GM12865 (cell line): ENCODE measurements at regions not wholly inside any gene's neighbourhood (a gene's known extent, or its start where the extent isn't known, plus 50 kb on each side); places are given as distances from the start of the nearest gene placed in this dataset.
A peak's percentile ranks its signal among the peaks of the same experiment; 100 is the strongest.

ENCODE experiments used
- DNase-seq: peaks from one replicate; pipeline ENCODE4 v3.0.0; 2010; ENCODE audit warnings: low read depth
- H3K4me3 ChIP-seq: 2 replicates; pipeline ENCODE4 v1.5.1; 2011; ENCODE audit warnings: mild to moderate bottlenecking, low read depth, low read length, control low read depth
- TF ChIP-seq, protein P1 (sequence below): IDR thresholded peaks from 2 replicates; pipeline ENCODE4 v1.5.1; 2011; ENCODE audit warnings: low read length, control low read depth, low read depth, inconsistent platforms; ENCODE audit not compliant: insufficient read depth; ENCODE audit errors: missing control alignments

GRCh38 chr4:149279776-149280175 is 535.9 kb downstream of the IQCM start:
- no peak for DNase-seq
- H3K4me3 ChIP-seq = no peak overlapping the region
- TF ChIP-seq, protein P1, sequence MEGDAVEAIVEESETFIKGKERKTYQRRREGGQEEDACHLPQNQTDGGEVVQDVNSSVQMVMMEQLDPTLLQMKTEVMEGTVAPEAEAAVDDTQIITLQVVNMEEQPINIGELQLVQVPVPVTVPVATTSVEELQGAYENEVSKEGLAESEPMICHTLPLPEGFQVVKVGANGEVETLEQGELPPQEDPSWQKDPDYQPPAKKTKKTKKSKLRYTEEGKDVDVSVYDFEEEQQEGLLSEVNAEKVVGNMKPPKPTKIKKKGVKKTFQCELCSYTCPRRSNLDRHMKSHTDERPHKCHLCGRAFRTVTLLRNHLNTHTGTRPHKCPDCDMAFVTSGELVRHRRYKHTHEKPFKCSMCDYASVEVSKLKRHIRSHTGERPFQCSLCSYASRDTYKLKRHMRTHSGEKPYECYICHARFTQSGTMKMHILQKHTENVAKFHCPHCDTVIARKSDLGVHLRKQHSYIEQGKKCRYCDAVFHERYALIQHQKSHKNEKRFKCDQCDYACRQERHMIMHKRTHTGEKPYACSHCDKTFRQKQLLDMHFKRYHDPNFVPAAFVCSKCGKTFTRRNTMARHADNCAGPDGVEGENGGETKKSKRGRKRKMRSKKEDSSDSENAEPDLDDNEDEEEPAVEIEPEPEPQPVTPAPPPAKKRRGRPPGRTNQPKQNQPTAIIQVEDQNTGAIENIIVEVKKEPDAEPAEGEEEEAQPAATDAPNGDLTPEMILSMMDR = no peak

DNA sequence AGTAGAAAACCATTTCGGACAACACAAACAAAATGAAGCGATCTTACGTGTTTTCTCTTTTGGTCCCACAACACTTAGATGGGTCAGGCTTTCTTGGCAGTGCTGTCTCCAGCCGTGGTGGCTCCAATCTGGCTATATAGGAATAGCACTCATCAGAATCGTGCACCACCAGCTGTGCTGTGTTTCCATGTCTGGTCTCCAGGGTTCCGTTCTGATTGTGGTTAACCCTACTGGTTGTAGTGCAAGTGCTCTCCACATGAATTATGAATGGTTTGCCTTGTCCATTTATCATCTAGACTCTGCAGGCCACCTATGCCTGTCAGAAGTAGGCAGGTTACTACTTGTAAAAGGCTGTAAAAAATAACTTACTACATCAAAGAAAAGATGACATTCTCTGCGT is 536.3 kb downstream of the IQCM start:
- DNase-seq = no peak
- no peak overlapping the region for H3K4me3 ChIP-seq
- TF ChIP-seq, protein P1 = no peak

DNA sequence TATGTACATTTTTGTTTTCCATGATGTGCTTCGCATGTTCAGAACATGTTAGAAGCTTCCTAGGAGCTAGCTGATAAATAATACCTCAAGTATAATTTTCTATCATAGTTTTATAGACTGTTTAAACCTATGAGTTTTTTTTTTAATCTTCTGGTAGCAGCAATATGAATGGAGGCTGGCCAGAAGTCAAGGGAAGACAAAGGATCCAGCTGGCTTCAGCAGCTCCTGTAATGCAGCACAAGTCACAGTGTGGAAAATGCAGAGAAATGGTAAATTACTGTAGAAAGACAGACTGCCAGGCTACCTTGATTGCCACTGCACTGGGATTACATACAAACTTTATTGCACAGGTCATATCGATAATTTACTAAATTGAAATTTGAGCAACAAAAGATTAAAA is 537.9 kb downstream of the IQCM start:
- no peak for DNase-seq
- TF ChIP-seq, protein P1 = no peak
- H3K4me3 ChIP-seq = no peak overlapping the region

- H3K4me3 ChIP-seq = no peak overlapping the region
- TF ChIP-seq, protein P1 = no peak
- no peak for DNase-seq
Measured at GRCh38 chr4:149269835-149270234, 545.8 kb downstream of the IQCM start.

DNA sequence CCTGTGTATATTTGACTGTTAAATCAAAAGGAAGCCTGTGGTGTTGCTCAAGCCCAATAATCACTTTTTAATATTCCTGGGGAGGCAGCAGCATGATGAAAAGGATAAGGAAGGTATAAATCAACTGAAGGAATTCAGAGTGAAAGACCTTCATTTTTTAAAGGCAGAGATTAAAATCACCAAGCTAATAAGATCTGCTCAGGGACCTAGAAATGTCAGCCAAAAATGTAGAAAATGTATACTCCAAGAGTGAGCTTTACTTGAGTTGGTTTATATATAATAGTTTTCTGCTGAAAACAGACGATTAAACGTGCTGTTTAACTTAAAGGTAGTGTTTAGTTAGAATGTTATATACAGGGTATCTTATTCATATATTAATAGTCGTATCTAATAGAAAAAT is 549.3 kb downstream of the IQCM start:
- TF ChIP-seq, protein P1 = no peak
- no peak for DNase-seq

DNA sequence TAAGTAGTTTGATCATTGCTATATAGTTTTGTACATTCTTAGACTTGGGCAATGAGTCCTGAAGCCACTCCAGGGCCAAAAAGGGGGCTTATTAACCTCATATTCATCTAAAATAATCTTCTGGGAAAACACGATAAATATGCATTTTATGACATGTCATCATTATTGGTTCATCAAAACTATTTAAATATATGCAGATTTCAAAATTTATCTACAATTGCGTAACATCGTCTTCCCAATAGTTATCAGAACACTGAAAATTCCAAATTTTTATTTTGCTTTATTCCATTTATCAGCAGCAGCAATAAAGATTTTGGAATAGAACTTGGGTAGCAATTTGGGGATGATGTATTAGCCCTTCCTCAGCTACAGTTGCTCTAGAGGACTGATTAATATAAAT is 550.0 kb downstream of the IQCM start:
- DNase-seq = no peak
- TF ChIP-seq, protein P1 = no peak
- H3K4me3 ChIP-seq = no peak overlapping the region

More for the DNA sequence above, 549.3 kb downstream of the IQCM start:
- H3K4me3 ChIP-seq = no peak overlapping the region

DNA sequence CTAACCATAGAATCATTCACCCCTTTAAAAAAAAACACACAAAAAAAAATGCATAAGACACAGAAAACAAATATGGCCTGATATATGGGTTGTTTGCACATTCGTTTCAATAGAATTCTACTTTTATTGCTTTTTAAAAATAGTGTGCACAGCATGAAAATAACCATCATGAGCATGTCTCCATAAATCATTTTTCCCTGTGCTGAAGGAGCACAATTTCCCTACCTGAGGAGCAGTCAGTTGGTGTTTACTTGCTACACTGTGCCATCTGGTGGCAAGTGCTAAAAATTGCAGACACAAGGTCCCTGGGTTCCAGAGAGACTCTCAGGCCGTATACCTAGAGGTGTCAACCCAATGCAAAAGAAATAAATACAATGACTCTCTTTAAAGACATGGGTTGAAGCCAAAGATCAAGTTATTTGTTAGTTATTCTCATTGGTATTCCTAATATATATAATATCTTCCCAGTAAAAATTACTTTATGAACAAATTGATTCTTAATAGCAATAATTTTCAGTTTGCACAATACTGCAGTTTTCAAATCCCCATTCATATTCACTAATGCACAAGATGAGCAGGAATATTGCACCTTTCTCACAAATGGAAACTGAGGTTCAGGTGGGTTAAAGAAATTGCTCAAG is 551.4 kb downstream of the IQCM start:
- peak; percentile 53 for DNase-seq
- TF ChIP-seq, protein P1 = peak; percentile 72
- no peak overlapping the region for H3K4me3 ChIP-seq
